ENCODE measurements at regions not wholly inside any gene's neighbourhood (a gene's known extent, or its start where the extent isn't known, plus 50 kb on each side); places are given as distances from the start of the nearest gene placed in this dataset.

- 11 to 24% (median 18%) methylated on average over 3 of the region's 3 CpGs for WGBS, 3 donors
- intact Hi-C loops (cut with DNase I) = no loop called here
Measured at GRCh38 chr16:52707676-52708337, 160.9 kb upstream of the TOX3 start.

GRCh38 chr16:52705122-52705521 is 158.2 kb upstream of the TOX3 start:
- Histone ChIP-seq H3K27me3 (ENCODE audit: insufficient read depth in 3 of 3, low read length in 2 of 3) (peaks cover 0 to 2% (median 0%) of the 10 kb centered on the region in 3 donors), H3K4me3 (no peak overlapping the region), H3K27ac (no peak overlapping the region), H3K9me3 (no peaks in the 10 kb centered on the region), H3K36me3 (ENCODE audit: insufficient read depth in 1 of 2, low read depth in 1 of 2) (no peaks in the 10 kb centered on the region), H3K4me1 (no peaks in the 10 kb centered on the region)
- TF ChIP-seq CTCF (IDR thresholded peaks at IDR 0.05) = no peak
- DNase-seq (no peak), ATAC-seq (no peak)
- intact Hi-C loops (cut with DNase I) = no loop called here
- 7 to 16% (median 13%) methylated on average over 5 of the region's 5 CpGs for WGBS, 3 donors

More at GRCh38 chr16:52707676-52708337, 160.9 kb upstream of the TOX3 start:
- no peaks in the 10 kb centered on the region for H3K36me3 ChIP-seq (ENCODE audit: insufficient read depth in 1 of 2, low read depth in 1 of 2)
- H3K27ac ChIP-seq = no peak overlapping the region
- peaks cover 0 to 2% (median 0%) of the 10 kb centered on the region in 3 donors for H3K27me3 ChIP-seq (ENCODE audit: insufficient read depth in 3 of 3, low read length in 2 of 3)
- H3K4me1 ChIP-seq = no peaks in the 10 kb centered on the region
- ATAC-seq (no peak), DNase-seq (no peak)
- no peak overlapping the region for H3K4me3 ChIP-seq
- no peak for TF ChIP-seq CTCF (IDR thresholded peaks at IDR 0.05)
- H3K9me3 ChIP-seq = no peaks in the 10 kb centered on the region

DNA sequence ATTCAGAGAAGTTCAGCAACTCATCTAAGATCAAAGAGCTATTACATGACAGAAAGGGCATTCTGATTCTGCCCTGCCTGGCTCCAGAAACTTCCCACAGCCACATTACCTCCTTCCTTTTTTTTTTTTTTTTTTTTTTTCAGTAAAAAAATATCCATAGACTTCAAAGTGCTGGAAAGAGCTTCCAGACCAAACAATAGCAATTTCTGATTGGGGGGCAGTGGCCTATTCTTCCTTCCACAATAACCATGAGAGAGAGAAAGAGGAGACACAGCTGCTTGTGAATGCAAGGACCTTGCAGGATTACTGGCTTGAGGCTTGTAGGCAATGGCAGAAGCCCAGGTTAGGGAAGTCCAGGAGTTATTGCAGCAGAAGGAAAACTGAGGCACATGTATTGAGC is 151.0 kb upstream of the TOX3 start:
- no peak for DNase-seq
- no peak overlapping the region for H3K27ac ChIP-seq
- no peak for TF ChIP-seq CTCF (IDR thresholded peaks at IDR 0.05)
- H3K9me3 ChIP-seq = no peaks in the 10 kb centered on the region
- H3K4me3 ChIP-seq = no peak overlapping the region
- no peaks in the 10 kb centered on the region for H3K27me3 ChIP-seq (ENCODE audit: insufficient read depth in 3 of 3, low read length in 2 of 3)
- no peaks in the 10 kb centered on the region for H3K4me1 ChIP-seq
- ATAC-seq = no peak
- no peaks in the 10 kb centered on the region for H3K36me3 ChIP-seq (ENCODE audit: insufficient read depth in 1 of 2, low read depth in 1 of 2)
- intact Hi-C loops (cut with DNase I) = no loop called here

GRCh38 chr16:52696126-52696525 is 149.2 kb upstream of the TOX3 start:
- WGBS, 3 donors = 86 to 96% (median 94%) methylated on average over 3 of the region's 3 CpGs
- Histone ChIP-seq H3K36me3 (ENCODE audit: insufficient read depth in 1 of 2, low read depth in 1 of 2) (no peaks in the 10 kb centered on the region), H3K4me1 (no peaks in the 10 kb centered on the region), H3K27me3 (ENCODE audit: insufficient read depth in 3 of 3, low read length in 2 of 3) (no peaks in the 10 kb centered on the region), H3K27ac (no peak overlapping the region), H3K9me3 (peaks cover 7% of the 10 kb centered on the region), H3K4me3 (no peak overlapping the region)
- TF ChIP-seq CTCF (IDR thresholded peaks at IDR 0.05) = no peak
- DNase-seq (no peak), ATAC-seq (no peak)
- intact Hi-C loops (cut with DNase I) = no loop called here

- 73 to 82% (median 74%) methylated on average over 1 of the region's 1 CpG for WGBS, 3 donors
- Histone ChIP-seq H3K4me1 (no peaks in the 10 kb centered on the region), H3K27me3 (ENCODE audit: insufficient read depth in 3 of 3, low read length in 2 of 3) (no peaks in the 10 kb centered on the region), H3K36me3 (ENCODE audit: insufficient read depth in 1 of 2, low read depth in 1 of 2) (no peaks in the 10 kb centered on the region), H3K4me3 (no peak overlapping the region), H3K27ac (no peak overlapping the region), H3K9me3 (peaks cover 7% of the 10 kb centered on the region)
- DNase-seq (no peak), ATAC-seq (no peak)
- intact Hi-C loops (cut with DNase I) = no loop called here
- TF ChIP-seq CTCF (IDR thresholded peaks at IDR 0.05) = no peak
Measured at GRCh38 chr16:52690468-52690867, 143.5 kb upstream of the TOX3 start.

All from psoas muscle (tissue), 7 donors.